NCI-H69 (cell line): ENCODE measurements at regions not wholly inside any gene's neighbourhood (a gene's known extent, or its start where the extent isn't known, plus 50 kb on each side); places are given as distances from the start of the nearest gene placed in this dataset.
"Not testable (repeated sequence)": the region's sequence is repeated elsewhere in the genome, so short reads cannot be mapped to it uniquely, and the experiment has no call there.

ENCODE experiments used
- DNase-seq: peaks from one replicate; lab custom pipeline; 2025; lab: John Stamatoyannopoulos, UW

GRCh38 chr5:26415987-26416779 is 622.2 kb downstream of the CDH9 start:
- no peak for DNase-seq

GRCh38 chr5:26390608-26391007 is 647.8 kb downstream of the CDH9 start:
- no peak for DNase-seq

- DNase-seq, result peak; percentile 97
Observed at GRCh38 chr5:26388976-26389375, 649.4 kb downstream of the CDH9 start.

GRCh38 chr5:26386532-26386931 is 651.9 kb downstream of the CDH9 start:
- DNase-seq, result no peak

GRCh38 chr5:26364624-26365023 is 673.8 kb downstream of the CDH9 start:
- not testable (repeated sequence) for DNase-seq

- peak; percentile 35 for DNase-seq
Observed at GRCh38 chr5:26343801-26344325, 694.5 kb downstream of the CDH9 start.

GRCh38 chr5:26339576-26339975 is 698.8 kb downstream of the CDH9 start:
- DNase-seq, result no peak

- DNase-seq, result peak; percentile 53
Observed at GRCh38 chr5:26329562-26330189, 708.7 kb downstream of the CDH9 start.

GRCh38 chr5:26326153-26326759 is 712.1 kb downstream of the CDH9 start:
- no peak for DNase-seq

- DNase-seq, result not testable (repeated sequence)
Observed at GRCh38 chr5:26325432-26325831, 713.0 kb downstream of the CDH9 start.

- not testable (repeated sequence) for DNase-seq
Observed at GRCh38 chr5:26324273-26324895, 714.0 kb downstream of the CDH9 start.

GRCh38 chr5:26323794-26324193 is 714.6 kb downstream of the CDH9 start:
- no peak for DNase-seq

- DNase-seq, result no peak
Observed at GRCh38 chr5:26321278-26321677, 717.1 kb downstream of the CDH9 start.

GRCh38 chr5:26310415-26310814 is 728.0 kb downstream of the CDH9 start:
- DNase-seq, result no peak

- no peak for DNase-seq
Observed at GRCh38 chr5:26295541-26295940, 742.8 kb downstream of the CDH9 start.

GRCh38 chr5:26282190-26282589 is 756.2 kb downstream of the CDH9 start:
- DNase-seq, result no peak

- DNase-seq, result no peak
Observed at GRCh38 chr5:26278078-26278477, 760.3 kb downstream of the CDH9 start.

- DNase-seq, result peak; percentile 37
Observed at GRCh38 chr5:26259081-26259480, 779.3 kb downstream of the CDH9 start.

GRCh38 chr5:26245321-26245720 is 793.1 kb downstream of the CDH9 start:
- no peak for DNase-seq

- DNase-seq, result peak; percentile 22
Observed at GRCh38 chr5:26239588-26239987, 798.8 kb downstream of the CDH9 start.

- no peak for DNase-seq
Observed at GRCh38 chr5:26237489-26237888, 800.9 kb downstream of the CDH9 start.

- DNase-seq, result no peak
Observed at GRCh38 chr5:26236936-26237335, 801.5 kb downstream of the CDH9 start.
